GM12865 (cell line): ENCODE measurements at regions not wholly inside any gene's neighbourhood (a gene's known extent, or its start where the extent isn't known, plus 50 kb on each side); places are given as distances from the start of the nearest gene placed in this dataset.

ENCODE experiments used
- DNase-seq: peaks from one replicate; pipeline ENCODE4 v3.0.0; 2010; ENCODE audit warnings: low read depth
- H3K4me3 ChIP-seq: 2 replicates; pipeline ENCODE4 v1.5.1; 2011; ENCODE audit warnings: mild to moderate bottlenecking, low read depth, low read length, control low read depth
- CTCF ChIP-seq: IDR thresholded peaks from 2 replicates; pipeline ENCODE4 v1.5.1; 2011; ENCODE audit warnings: low read length, control low read depth, low read depth, inconsistent platforms; ENCODE audit not compliant: insufficient read depth; ENCODE audit errors: missing control alignments

GRCh38 chr11:81342966-81343365 lies 1390.7 kb downstream of the FAM181B start:
- H3K4me3 ChIP-seq: no peak overlapping the region
- no peak for DNase-seq
- TF ChIP-seq CTCF: no peak

GRCh38 chr11:81340225-81340624 lies 1393.4 kb downstream of the FAM181B start:
- H3K4me3 ChIP-seq: no peak overlapping the region
- TF ChIP-seq CTCF: no peak
- DNase-seq: no peak

GRCh38 chr11:81339521-81339920 lies 1394.1 kb downstream of the FAM181B start:
- no peak for TF ChIP-seq CTCF
- H3K4me3 ChIP-seq: no peak overlapping the region
- DNase-seq: no peak

GRCh38 chr11:81337756-81338155 lies 1395.9 kb downstream of the FAM181B start:
- no peak for DNase-seq
- H3K4me3 ChIP-seq: no peak overlapping the region
- no peak for TF ChIP-seq CTCF

DNA sequence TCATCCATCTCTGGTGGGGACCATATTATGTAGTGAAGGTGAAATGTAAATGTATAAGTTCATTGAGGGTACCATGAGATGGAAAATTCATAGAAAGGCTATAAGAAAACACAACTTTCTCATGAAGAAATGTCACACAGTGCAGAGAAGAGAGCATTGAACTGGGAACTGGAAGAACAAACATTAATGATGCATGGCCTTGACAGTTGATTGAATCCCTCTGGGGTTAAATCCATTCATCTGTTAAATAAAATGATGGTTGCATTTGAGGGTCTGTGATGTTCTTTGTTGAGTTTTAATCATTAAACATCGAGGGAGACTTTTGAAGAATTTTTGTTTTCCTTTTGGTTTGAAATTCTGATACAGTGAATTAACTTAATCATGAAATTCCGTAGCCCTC lies 1401.4 kb downstream of the FAM181B start:
- no peak overlapping the region for H3K4me3 ChIP-seq
- DNase-seq: no peak
- TF ChIP-seq CTCF: no peak

DNA sequence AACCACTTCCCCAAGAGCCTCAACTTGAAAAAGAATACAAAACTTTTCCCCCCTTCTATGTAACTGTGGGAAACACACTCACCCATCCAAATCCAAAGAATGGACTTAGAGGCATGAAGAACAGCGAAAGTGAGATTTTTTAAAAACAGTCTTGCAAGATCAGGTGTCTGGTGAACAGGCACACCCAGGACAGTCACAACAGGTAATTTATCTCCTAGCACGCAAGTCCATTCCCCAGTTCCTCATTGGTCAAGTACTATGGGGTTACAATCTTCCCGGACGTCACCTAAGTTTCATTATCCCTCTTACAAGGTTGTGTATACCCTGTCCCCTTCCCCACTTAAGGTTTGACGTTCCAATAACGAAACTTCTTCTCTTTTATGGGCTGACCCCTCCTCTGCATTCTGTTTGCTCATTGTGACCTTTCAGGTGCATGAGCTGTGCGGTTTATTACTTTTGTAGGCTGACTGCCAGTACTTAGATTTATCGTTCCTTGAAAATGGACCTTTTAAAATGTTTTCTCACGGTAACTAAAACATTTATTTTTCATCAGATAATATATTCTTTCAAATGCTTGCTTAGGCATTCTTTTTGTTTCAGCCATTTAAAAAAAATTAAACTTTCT lies 1401.9 kb downstream of the FAM181B start:
- no peak overlapping the region for H3K4me3 ChIP-seq
- DNase-seq: no peak
- no peak for TF ChIP-seq CTCF

- H3K4me3 ChIP-seq: no peak overlapping the region
- no peak for DNase-seq
- no peak for TF ChIP-seq CTCF
Observed at GRCh38 chr11:81331088-81331487, 1402.6 kb downstream of the FAM181B start.
